Mononuclear cell (primary cell): ENCODE measurements at regions not wholly inside any gene's neighbourhood (a gene's known extent, or its start where the extent isn't known, plus 50 kb on each side); places are given as distances from the start of the nearest gene placed in this dataset.
"Not testable (repeated sequence)": the region's sequence is repeated elsewhere in the genome, so short reads cannot be mapped to it uniquely, and the experiment has no call there.

Source experiments
- H3K27me3 ChIP-seq: 2 replicates; pipeline ENCODE4 v1.6.0; 2011; ENCODE audit warnings: low read length, control low read depth; ENCODE audit not compliant: insufficient read depth
- H3K4me1 ChIP-seq: 2 replicates; pipeline ENCODE4 v1.5.1; 2011; ENCODE audit warnings: mild to moderate bottlenecking, low read length, control low read depth; ENCODE audit not compliant: insufficient read depth
- H3K4me3 ChIP-seq: 2 replicates; pipeline ENCODE4 v1.5.1; 2011; ENCODE audit warnings: mild to moderate bottlenecking, low read length, moderate library complexity
- H3K9me3 ChIP-seq: 2 replicates; pipeline ENCODE4 v1.5.1; 2011; ENCODE audit warnings: low read depth, mild to moderate bottlenecking, control low read depth, low read length

GRCh38 chr16:66173181-66173580 is 193.3 kb upstream of the CDH5 start:
- not testable (repeated sequence) for H3K27me3 ChIP-seq, H3K4me1 ChIP-seq, H3K4me3 ChIP-seq, H3K9me3 ChIP-seq

GRCh38 chr16:66172463-66172862 is 194.0 kb upstream of the CDH5 start:
- Histone ChIP-seq H3K4me1 (peaks cover 15% of the 10 kb centered on the region), H3K9me3 (no peaks in the 10 kb centered on the region), H3K4me3 (no peak overlapping the region), H3K27me3 (no peaks in the 10 kb centered on the region)

GRCh38 chr16:66171578-66171977 is 194.9 kb upstream of the CDH5 start:
- H3K4me1 ChIP-seq = peaks cover 24% of the 10 kb centered on the region
- no peak overlapping the region for H3K4me3 ChIP-seq
- H3K9me3 ChIP-seq = no peaks in the 10 kb centered on the region
- H3K27me3 ChIP-seq = no peaks in the 10 kb centered on the region

- no peaks in the 10 kb centered on the region for H3K27me3 ChIP-seq
- H3K9me3 ChIP-seq = no peaks in the 10 kb centered on the region
- H3K4me3 ChIP-seq = no peak overlapping the region
- H3K4me1 ChIP-seq = peaks cover 30% of the 10 kb centered on the region
These were observed 195.5 kb upstream of the CDH5 start for GRCh38 chr16:66170989-66171388.

GRCh38 chr16:66169817-66170216 is 196.7 kb upstream of the CDH5 start:
- H3K4me1 ChIP-seq = peaks cover 32% of the 10 kb centered on the region
- H3K9me3 ChIP-seq = no peaks in the 10 kb centered on the region
- H3K4me3 ChIP-seq = no peak overlapping the region
- H3K27me3 ChIP-seq = no peaks in the 10 kb centered on the region

- Histone ChIP-seq H3K4me3 (no peak overlapping the region), H3K4me1 (peaks cover 32% of the 10 kb centered on the region), H3K9me3 (no peaks in the 10 kb centered on the region), H3K27me3 (no peaks in the 10 kb centered on the region)
These were observed 197.7 kb upstream of the CDH5 start for GRCh38 chr16:66168777-66169176.

- Histone ChIP-seq H3K9me3 (no peaks in the 10 kb centered on the region), H3K4me3 (no peak overlapping the region)
These were observed 198.8 kb upstream of the CDH5 start for GRCh38 chr16:66167564-66168291.

GRCh38 chr16:66166490-66166889 is 200.0 kb upstream of the CDH5 start:
- peaks cover 32% of the 10 kb centered on the region for H3K4me1 ChIP-seq
- H3K9me3 ChIP-seq = no peaks in the 10 kb centered on the region
- H3K4me3 ChIP-seq = no peak overlapping the region
- H3K27me3 ChIP-seq = no peaks in the 10 kb centered on the region

More at GRCh38 chr16:66167564-66168291, 198.8 kb upstream of the CDH5 start:
- Histone ChIP-seq H3K27me3 (no peaks in the 10 kb centered on the region), H3K4me1 (peaks cover 32% of the 10 kb centered on the region)

- H3K9me3 ChIP-seq = no peaks in the 10 kb centered on the region
- H3K27me3 ChIP-seq = no peaks in the 10 kb centered on the region
- H3K4me1 ChIP-seq = peaks cover 32% of the 10 kb centered on the region
- H3K4me3 ChIP-seq = no peak overlapping the region
These were observed 200.6 kb upstream of the CDH5 start for GRCh38 chr16:66165879-66166278.

GRCh38 chr16:66164581-66165247 is 201.8 kb upstream of the CDH5 start:
- H3K27me3 ChIP-seq = no peaks in the 10 kb centered on the region
- H3K9me3 ChIP-seq = no peaks in the 10 kb centered on the region
- H3K4me3 ChIP-seq = no peak overlapping the region
- H3K4me1 ChIP-seq = peaks cover 30% of the 10 kb centered on the region

- no peaks in the 10 kb centered on the region for H3K27me3 ChIP-seq
- peaks cover 24% of the 10 kb centered on the region for H3K4me1 ChIP-seq
- no peak overlapping the region for H3K4me3 ChIP-seq
- no peaks in the 10 kb centered on the region for H3K9me3 ChIP-seq
These were observed 203.7 kb upstream of the CDH5 start for GRCh38 chr16:66162821-66163220.

GRCh38 chr16:66161942-66162341 is 204.5 kb upstream of the CDH5 start:
- H3K4me1 ChIP-seq = peaks cover 15% of the 10 kb centered on the region
- H3K4me3 ChIP-seq = no peak overlapping the region
- no peaks in the 10 kb centered on the region for H3K27me3 ChIP-seq
- no peaks in the 10 kb centered on the region for H3K9me3 ChIP-seq

- Histone ChIP-seq H3K27me3 (no peaks in the 10 kb centered on the region), H3K9me3 (no peaks in the 10 kb centered on the region)
These were observed 205.2 kb upstream of the CDH5 start for GRCh38 chr16:66161269-66161668.

GRCh38 chr16:66159987-66160386 is 206.5 kb upstream of the CDH5 start:
- H3K4me1 ChIP-seq = no peaks in the 10 kb centered on the region
- H3K27me3 ChIP-seq = no peaks in the 10 kb centered on the region
- H3K9me3 ChIP-seq = no peaks in the 10 kb centered on the region
- H3K4me3 ChIP-seq = no peak overlapping the region

More at GRCh38 chr16:66161269-66161668, 205.2 kb upstream of the CDH5 start:
- Histone ChIP-seq H3K4me1 (peaks cover 9% of the 10 kb centered on the region), H3K4me3 (no peak overlapping the region)

GRCh38 chr16:66156538-66156937 is 210.0 kb upstream of the CDH5 start:
- H3K4me1 ChIP-seq = peaks cover 26% of the 10 kb centered on the region
- H3K4me3 ChIP-seq = no peak overlapping the region
- no peaks in the 10 kb centered on the region for H3K9me3 ChIP-seq
- no peaks in the 10 kb centered on the region for H3K27me3 ChIP-seq

GRCh38 chr16:66155933-66156332 is 210.6 kb upstream of the CDH5 start:
- Histone ChIP-seq H3K4me1 (peaks cover 32% of the 10 kb centered on the region), H3K9me3 (no peaks in the 10 kb centered on the region), H3K4me3 (no peak overlapping the region), H3K27me3 (no peaks in the 10 kb centered on the region)
